ENCODE measurements at regions not wholly inside any gene's neighbourhood (a gene's known extent, or its start where the extent isn't known, plus 50 kb on each side); places are given as distances from the start of the nearest gene placed in this dataset.

DNA sequence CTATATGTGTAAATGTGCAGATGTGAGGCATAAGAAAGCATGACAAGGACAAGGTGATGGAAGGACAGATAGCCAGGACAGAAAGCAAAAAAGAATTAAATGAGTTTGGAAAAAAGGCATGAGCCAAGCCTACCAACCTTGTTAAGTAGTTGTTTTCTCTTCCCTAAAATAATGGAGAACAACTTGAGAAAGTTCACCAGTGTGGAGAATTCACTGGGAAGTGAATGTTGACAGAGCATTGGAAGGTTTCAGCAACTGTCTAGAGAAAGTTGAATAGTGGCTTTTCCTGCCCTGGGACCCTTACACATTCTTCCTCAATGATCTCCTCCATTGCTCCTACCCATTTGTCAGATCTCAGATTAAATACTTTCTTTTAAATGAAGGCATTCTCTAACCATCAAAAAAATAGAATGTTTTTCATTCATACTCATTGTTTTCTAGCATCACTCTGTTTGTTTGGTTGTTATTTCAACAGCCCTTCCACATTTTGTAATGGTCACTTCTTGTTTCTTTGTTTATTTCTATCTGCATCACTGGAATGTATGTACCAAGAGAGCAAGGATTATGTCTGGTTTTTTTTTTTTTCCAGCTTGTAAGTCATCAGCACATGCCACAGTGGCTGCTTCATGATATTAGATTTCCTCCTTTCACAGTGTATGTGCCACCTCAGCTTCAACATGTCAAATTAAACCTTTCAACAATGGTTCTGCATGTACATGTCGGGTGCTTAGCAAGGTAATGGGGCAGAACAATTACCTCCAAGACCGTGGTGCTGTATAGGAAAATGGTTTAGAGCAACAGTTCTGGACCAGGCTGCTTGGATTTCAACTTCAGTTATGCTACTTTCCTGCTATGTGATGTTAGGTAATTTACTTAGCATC is 586.0 kb upstream of the VRK2 start:
- no peaks in the 10 kb centered on the region for H3K9me3 ChIP-seq (ENCODE audit: low read depth)
- DNase-seq (ENCODE audit: low spot score) = no peak
- no peaks in the 10 kb centered on the region for H3K79me2 ChIP-seq
- H3K4me1 ChIP-seq (ENCODE audit: insufficient read depth) = no peaks in the 10 kb centered on the region
- H3K27ac ChIP-seq = no peak overlapping the region
- no peak overlapping the region for H3K4me2 ChIP-seq
- H2AFZ ChIP-seq = no peak overlapping the region
- no peaks in the 10 kb centered on the region for H3K27me3 ChIP-seq
- TF ChIP-seq, protein P1, sequence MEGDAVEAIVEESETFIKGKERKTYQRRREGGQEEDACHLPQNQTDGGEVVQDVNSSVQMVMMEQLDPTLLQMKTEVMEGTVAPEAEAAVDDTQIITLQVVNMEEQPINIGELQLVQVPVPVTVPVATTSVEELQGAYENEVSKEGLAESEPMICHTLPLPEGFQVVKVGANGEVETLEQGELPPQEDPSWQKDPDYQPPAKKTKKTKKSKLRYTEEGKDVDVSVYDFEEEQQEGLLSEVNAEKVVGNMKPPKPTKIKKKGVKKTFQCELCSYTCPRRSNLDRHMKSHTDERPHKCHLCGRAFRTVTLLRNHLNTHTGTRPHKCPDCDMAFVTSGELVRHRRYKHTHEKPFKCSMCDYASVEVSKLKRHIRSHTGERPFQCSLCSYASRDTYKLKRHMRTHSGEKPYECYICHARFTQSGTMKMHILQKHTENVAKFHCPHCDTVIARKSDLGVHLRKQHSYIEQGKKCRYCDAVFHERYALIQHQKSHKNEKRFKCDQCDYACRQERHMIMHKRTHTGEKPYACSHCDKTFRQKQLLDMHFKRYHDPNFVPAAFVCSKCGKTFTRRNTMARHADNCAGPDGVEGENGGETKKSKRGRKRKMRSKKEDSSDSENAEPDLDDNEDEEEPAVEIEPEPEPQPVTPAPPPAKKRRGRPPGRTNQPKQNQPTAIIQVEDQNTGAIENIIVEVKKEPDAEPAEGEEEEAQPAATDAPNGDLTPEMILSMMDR (IDR thresholded peaks at IDR 0.05; ENCODE audit: poor library complexity) = no peak
- TF ChIP-seq EZH2phosphoT487 (IDR thresholded peaks at IDR 0.05; ENCODE audit: low read depth, severe bottlenecking, unreplicated experiment) = no peak
- no peak for TF ChIP-seq EZH2 (IDR thresholded peaks at IDR 0.05; ENCODE audit: borderline replicate concordance)
- no peaks in the 10 kb centered on the region for H3K9me2 ChIP-seq (replicated peaks; ENCODE audit: insufficient read depth)
- H3K4me3 ChIP-seq = no peak overlapping the region
- no peaks in the 10 kb centered on the region for H4K20me1 ChIP-seq (ENCODE audit: insufficient read depth, poor library complexity, severe bottlenecking)
- no peaks in the 10 kb centered on the region for H3K36me3 ChIP-seq (replicated peaks; ENCODE audit: insufficient read depth, low read depth)
- WGBS (ENCODE audit: low lambda C conversion rate, missing lambda C conversion rate) = 79% methylated on average over 2 of the region's 2 CpGs

DNA sequence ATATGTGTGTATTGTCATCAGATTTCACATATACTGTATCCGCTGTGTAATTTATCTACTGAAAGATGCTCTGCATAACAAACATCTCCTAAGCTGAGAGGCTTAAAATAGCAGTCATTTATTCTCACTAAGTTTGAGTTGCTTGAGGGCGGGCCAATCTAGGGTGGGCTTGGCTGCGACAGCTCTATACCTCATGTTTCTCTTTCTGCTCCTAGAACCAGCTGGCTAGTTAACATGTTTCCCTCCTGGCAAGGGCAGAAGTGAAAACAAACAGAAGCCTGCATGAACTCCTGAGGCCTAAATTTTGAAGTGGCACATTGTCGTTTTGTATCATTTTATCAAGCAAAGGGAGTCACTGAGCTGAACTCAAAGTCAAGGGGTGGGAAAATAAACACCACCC is 585.0 kb upstream of the VRK2 start:
- Histone ChIP-seq H3K27me3 (no peaks in the 10 kb centered on the region), H3K4me2 (no peak overlapping the region), H3K36me3 (replicated peaks; ENCODE audit: insufficient read depth, low read depth) (no peaks in the 10 kb centered on the region), H3K9me2 (replicated peaks; ENCODE audit: insufficient read depth) (no peaks in the 10 kb centered on the region), H3K27ac (no peak overlapping the region), H3K79me2 (no peaks in the 10 kb centered on the region), H3K4me3 (no peak overlapping the region), H3K9me3 (ENCODE audit: low read depth) (no peaks in the 10 kb centered on the region), H3K4me1 (ENCODE audit: insufficient read depth) (no peaks in the 10 kb centered on the region), H2AFZ (no peak overlapping the region), H4K20me1 (ENCODE audit: insufficient read depth, poor library complexity, severe bottlenecking) (no peaks in the 10 kb centered on the region)
- no peak for DNase-seq (ENCODE audit: low spot score)
- 74% methylated on average over 4 of the region's 4 CpGs for WGBS (ENCODE audit: low lambda C conversion rate, missing lambda C conversion rate)
- TF ChIP-seq EZH2phosphoT487 (IDR thresholded peaks at IDR 0.05; ENCODE audit: low read depth, severe bottlenecking, unreplicated experiment) (no peak), EZH2 (IDR thresholded peaks at IDR 0.05; ENCODE audit: borderline replicate concordance) (no peak)
- TF ChIP-seq, protein P1 (IDR thresholded peaks at IDR 0.05; ENCODE audit: poor library complexity) = no peak

DNA sequence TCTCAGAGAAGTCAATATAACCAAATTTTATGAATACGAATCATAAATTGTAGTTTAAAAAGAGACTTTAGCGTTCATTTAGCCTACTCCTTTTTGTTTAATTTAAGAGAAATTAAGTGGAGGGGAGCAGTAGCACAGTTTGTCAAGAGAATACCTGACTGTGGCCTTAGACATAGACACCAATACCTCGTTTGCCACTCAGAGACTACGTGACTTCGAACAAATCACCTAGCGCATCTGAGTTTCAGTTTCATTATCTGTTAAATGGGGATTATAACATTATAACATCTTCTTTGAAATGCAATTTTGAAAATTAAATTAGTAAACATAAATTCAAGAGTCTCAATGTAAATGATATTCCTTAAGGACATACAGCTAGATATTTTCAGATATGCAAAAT is 581.5 kb upstream of the VRK2 start:
- Histone ChIP-seq H3K27ac (no peak overlapping the region), H2AFZ (no peak overlapping the region), H3K4me3 (no peak overlapping the region), H4K20me1 (ENCODE audit: insufficient read depth, poor library complexity, severe bottlenecking) (no peaks in the 10 kb centered on the region), H3K27me3 (no peaks in the 10 kb centered on the region), H3K4me1 (ENCODE audit: insufficient read depth) (no peaks in the 10 kb centered on the region), H3K9me2 (replicated peaks; ENCODE audit: insufficient read depth) (no peaks in the 10 kb centered on the region), H3K79me2 (no peaks in the 10 kb centered on the region), H3K36me3 (replicated peaks; ENCODE audit: insufficient read depth, low read depth) (no peaks in the 10 kb centered on the region), H3K9me3 (ENCODE audit: low read depth) (no peaks in the 10 kb centered on the region), H3K4me2 (no peak overlapping the region)
- no peak for DNase-seq (ENCODE audit: low spot score)
- 85% methylated on average over 6 of the region's 6 CpGs for WGBS (ENCODE audit: low lambda C conversion rate, missing lambda C conversion rate)
- TF ChIP-seq, protein P1 (IDR thresholded peaks at IDR 0.05; ENCODE audit: poor library complexity) = no peak
- no peak for TF ChIP-seq EZH2phosphoT487 (IDR thresholded peaks at IDR 0.05; ENCODE audit: low read depth, severe bottlenecking, unreplicated experiment)
- TF ChIP-seq EZH2 (IDR thresholded peaks at IDR 0.05; ENCODE audit: borderline replicate concordance) = no peak

All from hepatocyte (in vitro differentiated cells).